ENCODE measurements at regions not wholly inside any gene's neighbourhood (a gene's known extent, or its start where the extent isn't known, plus 50 kb on each side); places are given as distances from the start of the nearest gene placed in this dataset.

- no peak for DNase-seq
- no peak for TF ChIP-seq CTCF (IDR thresholded peaks at IDR 0.05)
- ATAC-seq, result no peak
- Histone ChIP-seq H3K4me1 (no peaks in the 10 kb centered on the region), H3K27ac (no peak overlapping the region), H3K27me3 (peaks cover 0 to 3% of the 10 kb centered on the region in 2 donors), H3K9me3 (peaks cover 0 to 5% of the 10 kb centered on the region in 2 donors), H3K4me3 (no peak overlapping the region), H3K36me3 (no peaks in the 10 kb centered on the region)
- intact Hi-C loops (cut with DNase I), result no loop called here
Measured at GRCh38 chr19:30320916-30321315, 51.3 kb upstream of the ZNF536 start.
